ENCODE measurements at regions not wholly inside any gene's neighbourhood (a gene's known extent, or its start where the extent isn't known, plus 50 kb on each side); places are given as distances from the start of the nearest gene placed in this dataset.

- DNase-seq (ENCODE audit: low spot score in 2 of 2) (no peak), FAIRE-seq (no peak)
These were observed 114.5 kb downstream of the AXIN2 start for GRCh38 chr17:65446838-65447526.

GRCh38 chr17:65446043-65446442, 115.4 kb downstream of the AXIN2 start:
- DNase-seq (ENCODE audit: low spot score in 2 of 2), result no peak
- no peak for FAIRE-seq

- FAIRE-seq (no peak), DNase-seq (ENCODE audit: low spot score in 2 of 2) (no peak)
These were observed 117.4 kb downstream of the AXIN2 start for GRCh38 chr17:65444049-65444448.

- no peak for DNase-seq (ENCODE audit: low spot score in 2 of 2)
These were observed 118.8 kb downstream of the AXIN2 start for GRCh38 chr17:65442691-65443090.

GRCh38 chr17:65442250-65442649, 119.2 kb downstream of the AXIN2 start:
- no peak for DNase-seq (ENCODE audit: low spot score in 2 of 2)
- FAIRE-seq, result no peak

More at GRCh38 chr17:65442691-65443090, 118.8 kb downstream of the AXIN2 start:
- FAIRE-seq, result no peak

- no peak for FAIRE-seq
- no peak for DNase-seq (ENCODE audit: low spot score in 2 of 2)
These were observed 120.3 kb downstream of the AXIN2 start for GRCh38 chr17:65441053-65441605.

- FAIRE-seq (no peak), DNase-seq (ENCODE audit: low spot score in 2 of 2) (peak in 1 of 2 donors; percentile 22)
These were observed 122.6 kb downstream of the AXIN2 start for GRCh38 chr17:65438708-65439294.

- FAIRE-seq, result no peak
- DNase-seq (ENCODE audit: low spot score in 2 of 2), result no peak
These were observed 123.3 kb downstream of the AXIN2 start for GRCh38 chr17:65438173-65438572.

GRCh38 chr17:65436871-65437270, 124.6 kb downstream of the AXIN2 start:
- DNase-seq (ENCODE audit: low spot score in 2 of 2) (no peak), FAIRE-seq (no peak)

- DNase-seq (ENCODE audit: low spot score in 2 of 2) (no peak), FAIRE-seq (no peak)
These were observed 126.6 kb downstream of the AXIN2 start for GRCh38 chr17:65434878-65435277.

GRCh38 chr17:65434251-65434650, 127.2 kb downstream of the AXIN2 start:
- no peak for DNase-seq (ENCODE audit: low spot score in 2 of 2)
- no peak for FAIRE-seq

- FAIRE-seq (no peak), DNase-seq (ENCODE audit: low spot score in 2 of 2) (no peak)
These were observed 127.9 kb downstream of the AXIN2 start for GRCh38 chr17:65433592-65433991.

GRCh38 chr17:65433157-65433556, 128.3 kb downstream of the AXIN2 start:
- DNase-seq (ENCODE audit: low spot score in 2 of 2), result no peak
- FAIRE-seq, result no peak

- FAIRE-seq (no peak), DNase-seq (ENCODE audit: low spot score in 2 of 2) (no peak)
These were observed 130.3 kb downstream of the AXIN2 start for GRCh38 chr17:65431116-65431515.

- DNase-seq (ENCODE audit: low spot score in 2 of 2), result no peak
- FAIRE-seq, result no peak
These were observed 131.1 kb downstream of the AXIN2 start for GRCh38 chr17:65430209-65430833.

- no peak for DNase-seq (ENCODE audit: low spot score in 2 of 2)
- no peak for FAIRE-seq
These were observed 137.9 kb downstream of the AXIN2 start for GRCh38 chr17:65423346-65424140.

- FAIRE-seq, result no peak
- DNase-seq (ENCODE audit: low spot score in 2 of 2), result no peak
These were observed 142.8 kb downstream of the AXIN2 start for GRCh38 chr17:65418622-65419021.

- DNase-seq (ENCODE audit: low spot score in 2 of 2), result no peak
- FAIRE-seq, result no peak
These were observed 143.8 kb downstream of the AXIN2 start for GRCh38 chr17:65417406-65418221.

GRCh38 chr17:65415991-65416390, 145.5 kb downstream of the AXIN2 start:
- FAIRE-seq (no peak), DNase-seq (ENCODE audit: low spot score in 2 of 2) (no peak)

GRCh38 chr17:65413390-65413789, 148.1 kb downstream of the AXIN2 start:
- no peak for FAIRE-seq
- no peak for DNase-seq (ENCODE audit: low spot score in 2 of 2)

Measured in frontal cortex (tissue), 3 donors.